NCI-H2196 (cell line): ENCODE measurements at regions not wholly inside any gene's neighbourhood (a gene's known extent, or its start where the extent isn't known, plus 50 kb on each side); places are given as distances from the start of the nearest gene placed in this dataset.
A peak's percentile ranks its signal among the peaks of the same experiment; 100 is the strongest.

ENCODE experiments used
- DNase-seq: peaks from one replicate; lab custom pipeline; 2025; ENCODE audit not compliant: unreplicated experiment; lab: John Stamatoyannopoulos, UW

DNA sequence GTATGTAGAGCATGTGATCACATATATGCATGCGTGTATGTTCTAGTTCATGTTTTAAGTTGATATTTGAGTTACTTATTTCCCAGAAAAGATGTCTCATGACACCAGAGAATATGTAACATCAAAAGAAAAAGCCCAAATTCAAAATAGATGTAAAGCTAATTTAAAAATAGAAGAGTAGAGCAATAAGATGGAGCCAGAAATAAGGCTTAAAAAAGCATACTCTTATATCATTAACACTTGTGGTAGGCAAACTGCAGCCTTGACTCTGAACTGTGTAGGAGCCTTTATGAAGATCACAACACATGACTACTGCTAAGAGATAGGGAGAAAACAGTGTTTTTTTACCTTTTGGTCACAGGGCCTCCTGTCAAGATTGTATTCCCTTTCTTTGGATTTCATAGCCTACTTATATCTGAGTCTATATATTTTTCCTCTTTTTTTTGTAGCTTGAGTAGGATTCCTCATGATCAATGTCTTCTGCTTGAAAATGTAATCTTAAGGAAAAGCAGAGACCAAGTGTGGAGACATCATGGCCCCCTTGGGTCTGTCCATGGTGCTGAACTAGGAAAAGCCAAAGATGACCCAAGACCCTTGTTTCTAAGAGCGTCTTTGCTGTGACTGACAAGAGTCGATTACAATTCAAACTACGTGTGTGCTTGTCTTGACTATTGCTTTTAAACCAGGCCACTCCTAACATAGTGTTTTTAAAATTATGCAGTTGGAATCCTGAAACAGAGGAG lies 390.4 kb downstream of the SHISA9 start:
- no peak for DNase-seq

- DNase-seq: no peak
Observed at GRCh38 chr16:13296206-13296605, 394.8 kb downstream of the SHISA9 start.

- DNase-seq: no peak
Observed at GRCh38 chr16:13298666-13299065, 397.3 kb downstream of the SHISA9 start.

GRCh38 chr16:13300066-13300840 lies 398.9 kb downstream of the SHISA9 start:
- DNase-seq: no peak

DNA sequence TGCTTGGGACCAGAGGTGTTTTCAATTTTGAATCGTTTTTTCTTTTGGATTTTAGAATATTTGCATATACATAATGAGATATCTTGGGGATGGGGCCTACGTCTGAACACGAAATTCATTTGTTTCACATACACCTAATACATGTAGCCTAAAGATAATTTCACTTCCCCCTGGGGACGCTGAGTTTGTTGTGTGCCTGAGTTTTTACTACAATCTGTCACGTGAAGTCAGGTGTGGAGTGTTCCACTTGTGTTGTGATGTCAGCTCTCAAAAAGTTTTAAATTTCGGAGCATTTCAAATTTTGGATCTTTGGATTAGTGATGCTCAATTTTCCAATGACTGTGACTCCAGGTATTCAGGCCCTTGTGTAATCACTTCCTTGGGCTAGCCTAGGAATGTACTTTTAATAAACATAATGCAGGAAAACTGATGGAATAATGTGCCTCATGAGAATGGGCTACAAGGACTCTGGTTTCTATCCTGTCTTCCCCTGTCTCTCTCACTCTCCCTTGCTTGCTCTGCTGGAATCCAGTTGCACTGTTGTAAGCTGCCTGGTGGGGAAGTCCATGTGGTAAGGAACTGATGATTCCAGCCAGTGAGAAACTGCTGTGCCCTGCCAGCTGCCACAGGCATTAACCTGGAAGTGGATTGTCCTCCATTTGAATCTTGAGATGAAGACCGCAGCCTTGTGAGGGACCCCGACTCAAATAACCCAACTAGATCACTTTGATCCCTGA lies 403.8 kb downstream of the SHISA9 start:
- no peak for DNase-seq

DNA sequence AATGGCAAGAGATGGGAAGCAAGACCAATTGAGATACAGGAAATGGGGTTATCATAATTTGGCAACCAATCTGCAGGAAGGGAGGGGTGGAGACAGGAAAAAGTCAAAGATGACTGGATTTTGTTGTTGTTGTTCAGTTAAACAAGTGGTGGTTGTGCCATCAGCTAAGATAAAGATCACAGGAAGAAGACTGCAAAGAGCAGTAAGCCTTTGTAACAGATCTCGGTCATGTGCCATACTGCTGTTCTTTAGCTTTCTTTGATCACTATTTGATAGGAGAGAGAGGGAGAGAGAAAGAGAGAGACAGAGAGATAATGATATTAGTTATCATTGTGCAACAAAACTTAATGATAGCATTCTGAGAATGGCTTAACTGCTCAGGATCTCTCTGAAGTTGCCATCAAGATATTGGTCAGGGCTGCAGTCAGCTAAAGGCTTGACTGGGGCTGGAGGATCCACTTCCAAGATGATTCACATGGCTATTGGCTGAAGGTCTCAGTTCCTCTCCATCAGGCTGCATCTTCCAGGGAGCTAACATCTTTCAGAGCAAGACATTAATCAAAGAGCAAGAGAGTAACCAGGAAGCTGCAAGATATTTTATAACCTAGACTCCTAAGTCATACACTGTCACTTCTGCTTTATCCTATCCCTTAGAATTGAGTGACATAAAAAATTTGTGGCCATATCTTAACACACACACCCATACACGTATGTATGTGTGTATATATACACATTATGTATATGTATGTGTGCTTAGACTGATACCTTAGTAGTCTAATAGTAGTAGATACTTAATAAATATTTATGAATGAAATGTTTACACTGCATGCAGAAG lies 405.0 kb downstream of the SHISA9 start:
- no peak for DNase-seq

DNA sequence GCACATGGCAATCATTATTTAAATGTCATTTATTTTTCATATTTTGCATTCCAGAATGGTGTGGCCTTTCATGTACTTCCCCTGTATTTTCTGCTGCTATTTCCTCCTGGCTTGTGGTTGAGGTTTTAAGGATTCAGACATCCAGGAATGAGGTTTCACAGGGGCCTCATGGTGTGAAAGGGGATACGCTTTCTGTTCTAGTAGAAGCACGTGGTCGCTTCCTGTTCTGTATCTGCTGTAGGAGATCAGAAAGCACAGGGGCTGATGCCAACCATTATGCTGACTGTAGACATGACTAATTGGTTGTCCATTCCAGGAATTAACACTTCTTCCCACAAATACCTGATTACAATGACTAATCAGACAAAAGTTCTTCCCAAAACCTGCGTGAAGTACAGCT lies 405.9 kb downstream of the SHISA9 start:
- peak; percentile 30 for DNase-seq

DNA sequence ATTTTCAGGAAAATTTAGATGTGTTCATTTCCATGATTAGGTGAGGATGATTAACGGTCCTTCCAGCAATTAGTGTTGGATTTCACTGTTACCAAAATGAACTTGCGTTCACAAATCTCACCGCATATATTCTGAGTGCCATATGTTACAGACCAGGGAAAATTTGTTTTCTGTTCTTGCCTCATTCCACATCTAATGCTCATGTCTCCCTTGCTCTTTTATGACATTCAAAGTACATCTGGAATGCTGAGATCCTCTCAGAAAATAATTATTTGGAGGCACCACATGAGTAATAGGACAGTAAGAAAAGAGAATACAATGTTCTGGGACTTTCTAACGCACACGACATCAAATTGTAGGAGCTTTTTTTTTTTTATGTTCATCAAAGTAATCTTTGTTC lies 406.5 kb downstream of the SHISA9 start:
- DNase-seq: no peak

DNA sequence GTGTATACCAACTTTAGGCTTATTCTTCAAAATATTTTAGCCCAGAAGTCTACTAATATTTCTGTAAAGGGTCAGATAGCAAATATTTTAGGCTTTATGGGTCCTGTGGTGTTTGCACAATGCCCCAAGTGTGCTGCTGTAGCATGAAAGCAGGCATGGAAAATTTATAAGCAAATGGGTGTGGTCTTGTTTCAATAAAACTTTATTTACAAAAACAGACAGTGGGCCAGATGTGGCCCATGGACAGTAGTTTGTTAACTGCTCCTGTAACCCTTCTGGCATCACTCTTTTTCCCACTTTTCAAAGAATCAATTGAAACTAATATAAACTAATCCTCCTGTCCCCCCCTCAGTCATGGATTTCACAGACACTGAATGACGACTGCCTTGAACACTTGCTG lies 410.7 kb downstream of the SHISA9 start:
- no peak for DNase-seq

GRCh38 chr16:13313351-13313750 lies 412.0 kb downstream of the SHISA9 start:
- DNase-seq: no peak

GRCh38 chr16:13314633-13315032 lies 413.2 kb downstream of the SHISA9 start:
- DNase-seq: no peak

GRCh38 chr16:13315642-13316427 lies 414.4 kb downstream of the SHISA9 start:
- DNase-seq: no peak

DNA sequence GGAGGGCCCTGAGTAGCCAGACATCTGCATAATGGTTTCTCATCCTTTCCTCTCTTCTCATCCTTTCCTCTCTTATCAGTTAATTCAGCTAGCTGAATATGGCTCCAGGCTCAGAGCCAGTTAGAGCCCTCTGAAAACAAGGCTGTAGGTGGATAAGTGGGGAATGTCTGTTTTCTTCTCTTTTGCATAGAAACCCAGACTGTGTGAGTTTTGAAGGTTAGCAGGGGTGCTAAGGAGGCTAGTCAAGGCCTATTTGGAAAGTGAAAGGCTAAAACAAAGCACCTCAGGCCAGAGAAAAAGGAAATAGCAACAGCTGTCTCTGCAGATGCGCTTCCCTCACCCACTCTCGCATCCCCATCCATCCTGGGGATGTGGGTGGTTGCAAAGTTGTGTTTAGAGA lies 420.9 kb downstream of the SHISA9 start:
- DNase-seq: no peak

GRCh38 chr16:13324851-13325250 lies 423.5 kb downstream of the SHISA9 start:
- DNase-seq: no peak

GRCh38 chr16:13325396-13325795 lies 424.0 kb downstream of the SHISA9 start:
- no peak for DNase-seq

DNA sequence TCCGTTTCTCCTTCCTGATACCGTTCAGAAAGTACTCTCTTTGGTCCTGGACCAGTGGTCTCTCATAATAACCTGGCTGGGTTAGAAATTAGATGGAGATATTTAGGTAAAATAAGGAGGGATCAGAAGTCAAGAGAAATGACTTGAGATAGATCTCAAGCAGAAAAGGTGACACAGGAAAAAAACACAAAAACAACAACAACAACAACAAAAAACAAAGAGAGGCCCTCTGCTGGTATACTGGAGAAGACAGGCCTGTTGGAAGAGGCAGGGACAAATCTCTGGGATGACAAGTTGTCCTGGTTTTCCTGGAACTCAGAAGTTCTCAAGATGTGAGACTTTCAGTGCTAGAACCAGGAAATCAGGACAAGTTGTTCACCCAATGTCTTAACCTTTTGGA lies 430.5 kb downstream of the SHISA9 start:
- DNase-seq: no peak

- peak; percentile 55 for DNase-seq
Observed at GRCh38 chr16:13332713-13333255, 431.4 kb downstream of the SHISA9 start.

DNA sequence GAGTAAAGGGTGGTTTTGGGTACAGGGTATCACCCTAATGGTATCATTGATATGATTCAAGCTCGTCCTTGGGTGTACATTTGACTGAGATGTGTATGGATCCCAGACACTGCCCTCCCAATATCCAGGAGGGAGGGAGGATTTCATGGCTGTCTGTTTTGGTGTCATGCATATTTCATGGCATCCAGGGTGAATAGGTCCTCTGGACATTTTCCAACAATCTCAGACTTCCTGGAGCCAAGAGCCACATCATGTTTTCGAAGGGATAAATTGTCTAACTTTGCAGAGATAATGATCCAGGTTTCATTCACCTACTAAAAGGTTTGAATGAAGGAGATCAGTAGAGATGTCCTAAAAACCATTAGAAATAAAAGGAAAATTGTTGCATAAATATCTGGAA lies 431.9 kb downstream of the SHISA9 start:
- peak; percentile 42 for DNase-seq

DNA sequence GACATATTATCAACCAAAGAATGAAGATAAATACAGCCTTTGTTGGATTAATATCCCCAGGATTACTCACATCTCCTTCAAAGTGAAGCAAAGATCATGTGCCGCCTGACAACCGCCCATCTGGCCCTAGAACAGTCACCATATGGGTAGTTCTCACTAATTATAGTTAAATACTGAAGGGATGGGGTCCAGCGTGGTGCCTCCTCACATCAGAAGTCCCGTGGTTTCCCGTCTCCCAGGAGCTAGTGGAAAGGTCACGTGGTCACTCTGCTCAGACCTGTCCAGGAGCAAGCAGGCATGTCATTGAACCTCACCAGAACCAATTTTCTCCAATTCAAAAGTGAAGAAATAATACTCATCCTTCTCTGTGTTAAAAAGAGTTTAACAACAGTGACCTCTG lies 434.5 kb downstream of the SHISA9 start:
- no peak for DNase-seq

DNA sequence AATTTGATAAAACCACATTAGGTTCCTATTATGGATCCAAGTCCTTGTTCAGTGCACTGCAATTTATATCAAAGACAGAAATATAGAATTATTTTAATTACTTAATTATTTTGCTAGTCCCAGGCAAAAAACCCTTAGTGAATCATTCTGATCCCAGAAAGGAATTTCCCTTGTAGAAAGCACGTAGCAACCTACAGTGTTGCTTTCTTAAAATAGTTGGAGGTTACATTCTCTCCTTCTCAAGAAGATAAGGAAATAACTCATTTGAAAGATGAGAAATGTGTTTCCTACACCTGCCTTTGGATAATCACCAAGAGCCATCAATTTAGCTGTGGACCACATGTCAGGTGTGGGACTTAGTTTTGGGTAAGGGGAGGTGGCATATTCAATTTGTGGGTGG lies 434.9 kb downstream of the SHISA9 start:
- DNase-seq: no peak
